ENCODE measurements at regions not wholly inside any gene's neighbourhood (a gene's known extent, or its start where the extent isn't known, plus 50 kb on each side); places are given as distances from the start of the nearest gene placed in this dataset.

GRCh38 chr3:165897137-165897536 lies 59.9 kb upstream of the BCHE start:
- H2BK120ac ChIP-seq (ENCODE audit: low read depth, low read length): no peak overlapping the region
- no peak overlapping the region for H3K4me2 ChIP-seq (ENCODE audit: low read depth, low read length)
- intact Hi-C loops (cut with micrococcal nuclease) (no loop called here), dilution Hi-C loops (cut with HindIII; ENCODE audit: low sequenced_read_pairs, unreplicated experiment) (no loop called here), in situ Hi-C loops (cut with MboI; ENCODE audit: low sequenced_read_pairs) (no loop called here)
- H2AK5ac ChIP-seq (ENCODE audit: low read depth, low read length): no peak overlapping the region
- DNase-seq: no peak
- no peak overlapping the region for H3K4ac ChIP-seq (ENCODE audit: low read depth, low read length)
- no peaks in the 10 kb centered on the region for H3K4me1 ChIP-seq (ENCODE audit: control insufficient read depth, insufficient read depth, low read length)
- WGBS, 2 experiments (ENCODE audit: extremely low coverage in 2 of 2, insufficient read length in 1 of 2): no CpG with 5 or more reads among the region's 7 CpGs
- ChIA-PET POLR2A (ENCODE audit: unreplicated experiment) (no interaction called here), CTCF (no interaction called here)
- H3K9ac ChIP-seq (ENCODE audit: low read depth, low read length): no peak overlapping the region
- H2BK20ac ChIP-seq (ENCODE audit: low read depth, low read length): no peak overlapping the region
- no peak overlapping the region for H3K14ac ChIP-seq (replicated peaks; ENCODE audit: low read depth, low read length)
- no peaks in the 10 kb centered on the region for H3K9me1 ChIP-seq (ENCODE audit: insufficient read depth, low read length)
- ATAC-seq (ENCODE audit: low read depth): no peak
- H4K5ac ChIP-seq (ENCODE audit: low read depth, low read length): no peak overlapping the region
- H2BK5ac ChIP-seq (ENCODE audit: low read depth, low read length, poor library complexity, severe bottlenecking): no peak overlapping the region
- peaks cover 5% of the 10 kb centered on the region for H3K9me3 ChIP-seq (ENCODE audit: control insufficient read depth, insufficient read depth, low read length)
- TF ChIP-seq MAZ (IDR thresholded peaks at IDR 0.05; ENCODE audit: borderline replicate concordance, low read depth, low read length) (no peak), POLR2A (IDR thresholded peaks at IDR 0.05; ENCODE audit: low read depth, low read length) (no peak), SMC3 (IDR thresholded peaks at IDR 0.05; ENCODE audit: low read depth, low read length) (no peak), FOS (IDR thresholded peaks at IDR 0.05; ENCODE audit: low read depth, low read length) (no peak), NFE2L2 (IDR thresholded peaks at IDR 0.05; ENCODE audit: low read depth, low read length) (no peak), BHLHE40 (IDR thresholded peaks at IDR 0.05; ENCODE audit: low read depth, low read length) (no peak), CHD1 (IDR thresholded peaks at IDR 0.05; ENCODE audit: low read depth, low read length) (no peak), CTCF (conservative IDR thresholded peaks at IDR 0.05; ENCODE audit: low read depth, low read length) (no peak), MXI1 (IDR thresholded peaks at IDR 0.05; ENCODE audit: borderline replicate concordance, low read depth, low read length) (no peak), CEBPB (IDR thresholded peaks at IDR 0.05; ENCODE audit: low read depth, low read length) (no peak), RAD21 (IDR thresholded peaks at IDR 0.05; ENCODE audit: low read length) (no peak), RFX5 (IDR thresholded peaks at IDR 0.05; ENCODE audit: low read depth, low read length) (no peak), MAFK (IDR thresholded peaks at IDR 0.05; ENCODE audit: low read depth, low read length) (no peak), RCOR1 (IDR thresholded peaks at IDR 0.05; ENCODE audit: insufficient replicate concordance, low read length) (no peak)
- TF ChIP-seq, protein P1, sequence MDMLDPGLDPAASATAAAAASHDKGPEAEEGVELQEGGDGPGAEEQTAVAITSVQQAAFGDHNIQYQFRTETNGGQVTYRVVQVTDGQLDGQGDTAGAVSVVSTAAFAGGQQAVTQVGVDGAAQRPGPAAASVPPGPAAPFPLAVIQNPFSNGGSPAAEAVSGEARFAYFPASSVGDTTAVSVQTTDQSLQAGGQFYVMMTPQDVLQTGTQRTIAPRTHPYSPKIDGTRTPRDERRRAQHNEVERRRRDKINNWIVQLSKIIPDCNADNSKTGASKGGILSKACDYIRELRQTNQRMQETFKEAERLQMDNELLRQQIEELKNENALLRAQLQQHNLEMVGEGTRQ (IDR thresholded peaks at IDR 0.05; ENCODE audit: low read depth, low read length): no peak
- TF ChIP-seq, protein P2, sequence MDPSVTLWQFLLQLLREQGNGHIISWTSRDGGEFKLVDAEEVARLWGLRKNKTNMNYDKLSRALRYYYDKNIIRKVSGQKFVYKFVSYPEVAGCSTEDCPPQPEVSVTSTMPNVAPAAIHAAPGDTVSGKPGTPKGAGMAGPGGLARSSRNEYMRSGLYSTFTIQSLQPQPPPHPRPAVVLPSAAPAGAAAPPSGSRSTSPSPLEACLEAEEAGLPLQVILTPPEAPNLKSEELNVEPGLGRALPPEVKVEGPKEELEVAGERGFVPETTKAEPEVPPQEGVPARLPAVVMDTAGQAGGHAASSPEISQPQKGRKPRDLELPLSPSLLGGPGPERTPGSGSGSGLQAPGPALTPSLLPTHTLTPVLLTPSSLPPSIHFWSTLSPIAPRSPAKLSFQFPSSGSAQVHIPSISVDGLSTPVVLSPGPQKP (IDR thresholded peaks at IDR 0.05; ENCODE audit: borderline replicate concordance, low read depth, low read length): no peak
- no TSS peak for BruUV-seq (replicated peaks)
- no peaks in the 10 kb centered on the region for H3K79me1 ChIP-seq (ENCODE audit: low read depth in 1 of 2, low read length in 2 of 2)
- no peaks in the 10 kb centered on the region for H3K27me3 ChIP-seq (ENCODE audit: control insufficient read depth, insufficient read depth, low read length)
- H4K91ac ChIP-seq (ENCODE audit: insufficient read depth, low read depth, low read length): no peak overlapping the region
- no peak overlapping the region for H2BK15ac ChIP-seq (ENCODE audit: low read depth, low read length)
- no peak overlapping the region for H3K56ac ChIP-seq (ENCODE audit: extremely low read depth, insufficient read depth, low read length)
- no peak overlapping the region for H3K27ac ChIP-seq (ENCODE audit: insufficient read depth, low read length)
- H4K20me1 ChIP-seq (ENCODE audit: insufficient read depth, low read length): no peaks in the 10 kb centered on the region
- no peak overlapping the region for H3K18ac ChIP-seq (ENCODE audit: low read depth, low read length)
- H3K36me3 ChIP-seq (ENCODE audit: control insufficient read depth, insufficient read depth, low read length): no peaks in the 10 kb centered on the region
- H3K23ac ChIP-seq (ENCODE audit: low read depth, low read length): no peak overlapping the region
- no peak overlapping the region for H2AK9ac ChIP-seq (replicated peaks; ENCODE audit: low read depth, low read length, poor library complexity)
- H4K8ac ChIP-seq (ENCODE audit: low read depth in 2 of 2, low read length in 2 of 2): no peak overlapping the region
- no peak overlapping the region for H2AFZ ChIP-seq (replicated peaks; ENCODE audit: low read length, poor library complexity)
- no peak overlapping the region for H3K4me3 ChIP-seq (ENCODE audit: insufficient read depth, low read depth, low read length)

Measured in IMR-90 (cell line).